Coronary artery (tissue), 2 donors: ENCODE measurements at regions not wholly inside any gene's neighbourhood (a gene's known extent, or its start where the extent isn't known, plus 50 kb on each side); places are given as distances from the start of the nearest gene placed in this dataset.

Source experiments
- DNase-seq: peaks from one replicate; pipeline ENCODE4 v3.0.0-alpha.2; 2017; ENCODE audit warnings: low spot score
- H3K27ac ChIP-seq, 2 donors: fragments of 200-600 bp; sonication (generic); one replicate each; pipeline ENCODE4 v1.5.1; 2016 to 2019
- H3K4me3 ChIP-seq: fragments of 200-600 bp; sonication (generic); 2 replicates; pipeline ENCODE4 v1.5.1; 2016; ENCODE audit warnings: mild to moderate bottlenecking, moderate library complexity
- TF ChIP-seq, protein P1 (sequence below): fragments of 200-600 bp; sonication (generic); IDR thresholded peaks from one replicate; pipeline ENCODE4 v1.5.1; 2019; ENCODE audit warnings: antibody characterized with exemption

DNA sequence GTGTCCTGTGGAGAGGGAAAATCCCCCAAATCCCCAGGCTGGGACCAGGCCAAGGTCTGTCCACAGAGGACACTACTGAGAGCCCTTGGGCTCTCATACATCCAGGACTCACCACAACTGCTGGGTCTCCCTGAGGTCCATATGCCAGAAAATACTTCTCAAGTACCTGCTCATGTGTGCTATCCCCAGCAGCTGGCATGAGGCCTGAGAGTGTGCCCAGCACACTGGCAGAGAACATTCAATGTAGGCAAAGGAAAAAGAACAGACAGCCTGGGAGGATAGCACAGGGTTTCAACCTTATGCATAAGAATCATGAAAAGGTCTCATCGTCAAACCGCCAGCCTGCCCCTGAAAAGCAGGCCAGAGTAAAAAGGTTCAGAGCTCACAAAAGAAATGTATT lies 154.1 kb upstream of the TAS2R1 start:
- Histone ChIP-seq H3K4me3 (no peak overlapping the region), H3K27ac (no peak overlapping the region)
- TF ChIP-seq, protein P1, sequence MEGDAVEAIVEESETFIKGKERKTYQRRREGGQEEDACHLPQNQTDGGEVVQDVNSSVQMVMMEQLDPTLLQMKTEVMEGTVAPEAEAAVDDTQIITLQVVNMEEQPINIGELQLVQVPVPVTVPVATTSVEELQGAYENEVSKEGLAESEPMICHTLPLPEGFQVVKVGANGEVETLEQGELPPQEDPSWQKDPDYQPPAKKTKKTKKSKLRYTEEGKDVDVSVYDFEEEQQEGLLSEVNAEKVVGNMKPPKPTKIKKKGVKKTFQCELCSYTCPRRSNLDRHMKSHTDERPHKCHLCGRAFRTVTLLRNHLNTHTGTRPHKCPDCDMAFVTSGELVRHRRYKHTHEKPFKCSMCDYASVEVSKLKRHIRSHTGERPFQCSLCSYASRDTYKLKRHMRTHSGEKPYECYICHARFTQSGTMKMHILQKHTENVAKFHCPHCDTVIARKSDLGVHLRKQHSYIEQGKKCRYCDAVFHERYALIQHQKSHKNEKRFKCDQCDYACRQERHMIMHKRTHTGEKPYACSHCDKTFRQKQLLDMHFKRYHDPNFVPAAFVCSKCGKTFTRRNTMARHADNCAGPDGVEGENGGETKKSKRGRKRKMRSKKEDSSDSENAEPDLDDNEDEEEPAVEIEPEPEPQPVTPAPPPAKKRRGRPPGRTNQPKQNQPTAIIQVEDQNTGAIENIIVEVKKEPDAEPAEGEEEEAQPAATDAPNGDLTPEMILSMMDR, result no peak
- no peak for DNase-seq

DNA sequence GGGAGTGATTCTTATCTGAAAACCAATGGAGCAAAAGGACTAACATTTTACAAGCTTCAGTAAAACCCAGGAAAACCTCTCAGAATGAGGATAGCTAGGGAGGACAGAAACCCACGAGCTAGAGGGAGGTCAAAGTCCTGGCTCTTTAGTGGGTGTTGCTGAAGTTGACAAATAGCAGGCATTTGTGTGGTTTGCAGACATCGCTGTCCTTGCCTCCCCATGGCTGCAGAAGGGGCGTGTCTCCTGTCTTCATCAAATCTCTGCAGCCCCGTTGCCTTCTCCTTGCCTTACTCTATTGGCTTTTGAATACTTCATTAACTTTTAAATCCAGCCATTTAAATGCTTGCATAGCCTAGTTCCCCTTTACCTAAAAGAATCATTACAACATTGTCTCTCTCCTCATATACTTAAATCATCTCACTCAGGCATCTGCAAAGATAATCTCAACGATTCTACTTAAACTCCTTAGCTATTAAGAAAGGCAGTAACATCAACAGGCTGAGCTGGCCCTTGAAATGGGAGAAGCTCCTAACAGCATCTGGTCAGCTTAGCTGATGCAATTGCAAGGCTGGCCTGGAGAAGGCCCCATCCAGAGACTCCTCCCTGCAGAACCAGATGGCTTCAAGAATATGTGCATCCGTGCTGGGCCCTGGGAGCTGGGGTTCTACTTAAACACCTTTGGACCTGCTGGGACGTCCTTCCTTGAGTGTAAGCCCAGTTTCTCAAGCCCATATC lies 152.8 kb upstream of the TAS2R1 start:
- DNase-seq, result no peak
- no peak overlapping the region for H3K4me3 ChIP-seq
- no peak overlapping the region for H3K27ac ChIP-seq
- TF ChIP-seq, protein P1, result no peak

DNA sequence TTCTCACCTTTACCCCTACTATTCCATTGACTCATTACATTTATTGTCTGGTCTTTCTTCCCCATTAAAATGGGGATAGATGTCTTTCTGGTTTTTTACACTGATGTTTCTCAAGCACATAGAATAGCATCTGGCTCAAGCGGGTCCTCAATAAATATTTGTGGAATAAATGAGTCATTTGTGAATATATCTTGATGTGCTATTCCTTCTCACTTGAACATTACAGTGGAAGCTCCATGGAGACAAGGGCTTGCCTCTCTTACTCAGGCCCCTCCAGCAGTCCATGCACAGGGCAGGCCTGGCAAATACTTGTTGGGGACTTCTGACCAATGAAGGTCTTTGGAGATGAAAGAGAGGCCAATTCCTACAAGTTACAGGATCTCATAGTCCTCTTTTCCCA lies 151.7 kb upstream of the TAS2R1 start:
- DNase-seq, result no peak
- no peak overlapping the region for H3K27ac ChIP-seq
- H3K4me3 ChIP-seq, result no peak overlapping the region
- TF ChIP-seq, protein P1, result no peak

DNA sequence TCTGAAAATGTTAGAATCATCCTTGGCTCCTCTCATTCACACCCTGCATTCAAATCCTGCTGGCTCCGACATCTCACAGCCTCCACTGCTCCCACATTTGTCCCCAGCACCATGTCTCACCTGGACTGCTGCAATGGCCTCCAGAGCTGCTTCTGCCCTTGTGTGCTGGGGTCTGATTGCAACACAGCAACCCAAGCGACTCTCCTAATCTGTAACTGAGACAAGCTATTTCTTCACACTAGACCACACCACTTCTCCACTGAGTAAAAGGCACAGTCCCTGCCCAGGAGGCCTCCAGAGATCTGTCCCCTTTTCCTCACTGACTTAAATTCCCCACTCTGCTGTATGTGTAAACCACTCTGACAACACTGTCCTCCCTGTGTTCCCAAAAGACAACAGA lies 151.1 kb upstream of the TAS2R1 start:
- H3K27ac ChIP-seq, result no peak overlapping the region
- H3K4me3 ChIP-seq, result no peak overlapping the region
- TF ChIP-seq, protein P1, result no peak
- no peak for DNase-seq

DNA sequence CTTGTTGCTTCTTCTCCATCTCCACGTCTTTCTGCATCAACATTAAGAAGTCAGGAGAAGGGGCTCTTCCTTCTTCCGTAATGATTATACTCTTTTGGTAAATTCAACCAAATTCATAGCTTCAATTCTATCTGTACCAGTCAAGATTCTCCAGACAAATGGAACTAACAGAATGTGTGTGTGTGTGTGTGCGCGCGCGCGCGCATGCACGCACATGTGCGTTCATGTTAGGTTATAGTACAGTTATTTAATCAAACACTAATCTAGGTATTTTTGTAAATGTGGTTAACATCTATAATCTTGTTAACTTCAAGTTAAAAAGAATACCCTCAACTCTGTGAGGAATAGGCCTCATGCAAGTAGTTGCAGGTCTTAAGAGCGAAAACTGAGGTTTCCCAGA lies 150.3 kb upstream of the TAS2R1 start:
- no peak for DNase-seq
- TF ChIP-seq, protein P1, result no peak
- no peak overlapping the region for H3K27ac ChIP-seq
- H3K4me3 ChIP-seq, result no peak overlapping the region

DNA sequence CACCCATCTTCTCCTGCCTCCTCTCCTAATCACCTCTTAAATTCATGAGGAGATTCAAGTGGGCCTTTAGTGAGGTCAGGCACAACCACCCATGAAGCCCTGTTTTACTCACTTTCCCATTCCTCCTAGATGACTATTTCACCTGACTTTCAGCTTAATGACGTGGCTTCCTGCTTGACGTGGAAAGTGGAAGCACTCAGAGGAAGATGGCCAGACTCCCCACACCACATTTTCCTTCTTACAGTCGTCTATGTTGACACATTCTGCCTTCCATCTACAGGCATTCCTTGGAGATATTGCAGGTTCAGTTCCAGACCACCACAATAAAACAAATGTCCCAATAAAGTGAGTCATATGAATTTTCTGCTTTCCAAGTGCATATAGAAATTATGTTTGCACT lies 146.4 kb upstream of the TAS2R1 start:
- Histone ChIP-seq H3K4me3 (no peak overlapping the region), H3K27ac (no peak overlapping the region)
- TF ChIP-seq, protein P1, result no peak
- DNase-seq, result no peak

DNA sequence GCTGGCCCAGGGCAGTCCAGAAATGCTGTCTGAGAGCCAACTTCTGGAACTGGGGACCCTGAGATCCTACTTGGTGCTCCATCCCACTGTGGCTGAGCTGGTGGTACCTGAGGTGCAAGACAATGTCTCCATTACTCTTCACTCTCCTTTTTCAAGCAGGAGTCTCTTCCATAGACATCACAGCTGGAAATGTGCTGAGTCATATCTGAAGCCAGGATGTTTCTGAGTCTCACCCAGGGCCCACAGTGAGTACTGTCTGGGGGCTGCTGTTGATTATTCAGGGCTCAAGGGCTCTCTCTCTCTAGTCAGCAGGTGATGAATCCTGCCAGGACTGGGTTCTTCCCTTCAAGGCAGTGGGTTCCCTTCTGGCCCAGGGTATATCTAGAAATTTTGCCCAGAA lies 145.2 kb upstream of the TAS2R1 start:
- DNase-seq, result no peak
- TF ChIP-seq, protein P1, result no peak
- no peak overlapping the region for H3K4me3 ChIP-seq

More for the DNA sequence above, 145.2 kb upstream of the TAS2R1 start:
- H3K27ac ChIP-seq, result no peak overlapping the region
